GM04503 (cell line): ENCODE measurements at regions not wholly inside any gene's neighbourhood (a gene's known extent, or its start where the extent isn't known, plus 50 kb on each side); places are given as distances from the start of the nearest gene placed in this dataset.
"Not testable (repeated sequence)": the region's sequence is repeated elsewhere in the genome, so short reads cannot be mapped to it uniquely, and the experiment has no call there.

Experiments used
- DNase-seq: peaks from one replicate; pipeline ENCODE4 v3.0.0-alpha.2; 2012; ENCODE audit warnings: low read depth

DNA sequence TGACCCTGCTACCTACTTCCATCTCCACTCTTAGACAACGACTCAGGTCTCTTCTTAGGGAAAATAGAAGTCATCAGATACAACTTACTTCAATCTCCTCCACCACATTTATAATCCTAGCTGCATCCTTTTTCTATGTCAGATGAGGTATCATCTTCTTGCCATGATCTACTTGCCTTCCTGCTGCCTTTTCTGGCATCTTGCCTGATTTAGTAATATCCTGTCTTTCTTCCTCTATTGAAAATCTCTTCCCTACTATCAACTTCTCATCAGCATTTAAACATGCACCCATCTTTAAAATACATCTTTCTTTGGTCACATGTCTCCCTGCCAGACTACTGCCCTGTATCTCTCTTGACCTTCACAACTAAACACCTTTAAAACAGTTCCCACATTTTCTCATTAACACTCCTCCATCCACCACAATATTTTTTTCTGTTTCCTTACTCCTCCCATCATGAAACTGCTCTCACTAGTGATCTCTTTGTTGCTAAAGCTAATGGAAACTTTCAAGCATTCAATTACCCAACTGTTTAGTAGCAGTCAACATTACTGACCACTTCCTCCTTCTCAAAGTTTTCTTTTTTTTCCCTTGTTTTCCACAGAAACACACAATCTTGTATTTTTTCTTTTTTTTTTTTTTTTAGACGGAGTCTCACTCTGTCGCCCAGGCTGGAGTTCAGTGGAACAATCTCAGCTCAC, 100.8 kb upstream of the CXorf66 start:
- no peak for DNase-seq

DNA sequence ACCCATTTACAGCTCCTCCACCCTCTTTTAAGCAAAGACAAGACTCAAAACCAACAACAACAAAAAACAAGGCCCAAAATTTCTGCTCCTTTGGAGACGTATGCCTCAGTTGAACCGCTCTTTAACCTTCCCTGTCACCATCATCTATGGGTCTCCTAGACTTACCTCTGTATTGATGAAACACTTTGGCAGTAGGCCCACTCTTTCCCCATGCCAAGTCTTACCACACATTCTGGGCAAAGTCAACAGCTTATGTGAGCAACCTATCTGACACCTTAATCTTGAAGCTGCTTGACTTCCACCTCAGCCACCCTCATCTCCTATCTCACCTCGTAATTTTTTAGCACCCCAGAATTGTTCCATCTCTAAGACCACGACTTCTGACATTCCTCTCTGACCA, 99.7 kb upstream of the CXorf66 start:
- no peak for DNase-seq

GRCh38 chrX:140057001-140057411, 91.7 kb upstream of the CXorf66 start:
- peak; percentile 4 for DNase-seq

DNA sequence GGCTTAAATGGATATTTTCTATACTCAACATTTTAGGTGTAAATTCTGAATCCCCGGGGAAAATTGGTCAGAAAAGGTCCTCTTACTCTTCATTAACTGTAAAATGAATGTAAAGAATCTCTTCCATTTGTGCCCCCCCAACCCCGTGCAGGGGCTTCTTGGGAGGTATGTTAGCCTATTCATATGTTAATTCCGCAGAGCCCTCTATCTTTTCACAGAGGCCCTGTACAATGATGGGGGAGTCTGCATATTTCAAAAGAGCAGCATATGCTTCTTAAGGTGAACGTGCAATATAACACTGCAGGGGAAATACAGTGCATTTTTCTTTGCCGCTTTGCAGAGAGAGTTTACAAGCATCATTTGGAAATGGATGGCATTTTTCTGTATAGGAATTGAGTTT, 88.5 kb upstream of the CXorf66 start:
- DNase-seq, result no peak

GRCh38 chrX:140050906-140051305, 85.6 kb upstream of the CXorf66 start:
- no peak for DNase-seq

GRCh38 chrX:140040386-140040785, 75.1 kb upstream of the CXorf66 start:
- no peak for DNase-seq

DNA sequence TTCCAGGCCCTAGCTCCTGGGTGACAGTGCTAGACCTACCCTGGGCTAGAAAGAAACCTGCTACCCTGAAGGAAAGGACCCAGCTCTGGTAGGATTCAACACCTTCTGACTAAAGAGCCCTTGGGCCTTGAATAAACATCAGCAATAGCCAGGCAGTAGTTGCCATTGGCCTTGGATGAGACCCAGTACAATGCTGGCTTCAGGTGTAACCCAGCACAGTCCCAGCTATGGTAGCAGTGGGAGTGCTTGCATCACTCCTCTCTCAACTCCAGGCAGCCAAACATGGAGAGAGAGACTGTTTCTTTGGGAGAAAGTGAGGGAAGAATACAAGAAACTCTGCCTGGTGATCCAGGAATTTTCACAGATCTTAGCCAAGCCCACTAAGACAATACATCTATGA, 73.5 kb upstream of the CXorf66 start:
- DNase-seq, result no peak

- no peak for DNase-seq
Measured at GRCh38 chrX:140034916-140035315, 69.6 kb upstream of the CXorf66 start.

GRCh38 chrX:140022482-140022881, 57.2 kb upstream of the CXorf66 start:
- no peak for DNase-seq

DNA sequence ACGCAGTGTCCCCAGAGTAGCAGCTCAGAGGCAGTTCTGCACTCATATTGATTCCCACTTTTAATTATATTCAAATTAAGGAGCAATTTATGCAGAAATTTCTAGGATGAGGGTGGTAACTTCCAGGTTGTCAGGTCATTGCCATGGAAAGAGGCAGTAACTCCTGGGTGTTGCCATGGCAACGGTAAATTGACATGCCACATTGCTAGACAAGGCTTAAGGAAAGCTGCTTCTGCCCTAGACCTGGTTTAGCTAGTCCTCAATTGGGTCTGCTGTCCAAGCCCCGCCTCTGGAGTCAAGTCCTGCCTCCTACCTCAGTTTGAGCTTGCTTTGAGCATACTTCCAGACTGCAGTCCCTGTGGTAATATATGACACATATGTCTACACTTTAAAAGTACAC, 53.8 kb upstream of the CXorf66 start:
- DNase-seq, result not testable (repeated sequence)
